ENCODE measurements at regions not wholly inside any gene's neighbourhood (a gene's known extent, or its start where the extent isn't known, plus 50 kb on each side); places are given as distances from the start of the nearest gene placed in this dataset.
A peak's percentile ranks its signal among the peaks of the same experiment; 100 is the strongest.
"Not testable (repeated sequence)": the region's sequence is repeated elsewhere in the genome, so short reads cannot be mapped to it uniquely, and the experiment has no call there.

DNA sequence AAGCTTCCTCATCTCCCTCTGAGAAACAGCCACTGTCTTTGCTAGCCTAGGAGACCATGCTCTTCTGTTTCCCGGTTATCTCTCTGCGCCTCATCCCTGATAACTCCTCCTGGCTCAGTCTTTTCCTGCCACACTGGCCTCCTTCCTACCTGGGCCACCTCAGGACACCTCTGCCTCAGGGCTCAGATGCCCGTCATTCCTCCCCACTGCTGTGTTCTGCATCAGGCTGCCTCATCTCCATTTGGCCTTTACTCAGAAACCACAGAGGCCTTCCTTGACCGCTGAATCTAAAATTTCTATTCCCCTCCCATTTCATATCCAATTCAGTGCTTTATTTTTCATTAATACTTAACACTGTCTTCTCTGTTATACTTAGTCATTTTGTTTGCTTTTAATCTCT is 311.0 kb upstream of the RGS6 start:
- DNase-seq, result no peak

DNA sequence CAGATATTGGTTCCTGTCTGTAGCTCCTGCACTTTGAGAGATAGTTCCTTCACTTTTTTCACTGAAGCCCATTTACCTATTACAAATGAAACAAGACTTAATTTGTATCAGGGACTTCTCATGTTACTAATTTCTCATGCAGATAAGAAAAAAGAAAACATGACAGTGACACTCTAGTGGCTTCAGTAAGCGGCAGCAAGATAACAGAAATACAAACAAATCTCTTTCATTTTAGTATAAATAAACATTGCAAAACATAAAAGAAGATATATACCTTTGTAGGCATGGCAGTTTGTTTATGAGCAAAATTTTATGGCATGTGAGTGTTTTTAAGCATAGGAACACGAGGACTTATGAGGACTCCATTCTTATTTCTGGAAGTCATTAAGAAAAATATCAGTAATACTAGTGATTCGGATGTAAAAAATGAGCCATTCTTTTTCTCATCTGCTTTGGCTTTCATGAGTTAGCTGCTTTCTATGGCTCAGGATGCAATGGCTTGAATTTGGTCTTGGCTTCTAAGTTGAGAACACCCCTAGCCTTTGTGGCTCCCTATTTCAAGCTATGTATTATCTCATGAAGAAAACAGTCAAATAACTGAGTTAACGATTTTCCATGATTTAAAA is 310.1 kb upstream of the RGS6 start:
- no peak for DNase-seq

DNA sequence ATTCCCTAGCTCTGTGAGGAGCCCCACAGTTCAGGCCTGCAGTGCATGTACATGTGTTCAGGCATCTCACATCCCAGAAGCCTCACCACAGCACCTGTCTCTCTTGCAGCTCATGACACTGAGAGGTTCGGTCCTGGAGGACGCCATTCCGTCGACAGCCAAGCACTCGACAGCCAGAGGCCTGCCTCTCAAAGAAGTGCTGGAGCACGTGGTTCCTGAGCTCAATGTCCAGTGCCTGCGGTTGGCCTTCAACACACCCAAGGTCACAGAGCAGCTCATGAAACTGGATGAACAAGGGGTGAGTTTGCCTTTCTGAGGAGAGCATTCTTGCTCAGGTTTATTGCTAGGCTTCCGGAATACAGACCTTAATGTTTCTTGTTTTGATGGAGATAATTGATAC is 308.3 kb upstream of the RGS6 start:
- no peak for DNase-seq

DNA sequence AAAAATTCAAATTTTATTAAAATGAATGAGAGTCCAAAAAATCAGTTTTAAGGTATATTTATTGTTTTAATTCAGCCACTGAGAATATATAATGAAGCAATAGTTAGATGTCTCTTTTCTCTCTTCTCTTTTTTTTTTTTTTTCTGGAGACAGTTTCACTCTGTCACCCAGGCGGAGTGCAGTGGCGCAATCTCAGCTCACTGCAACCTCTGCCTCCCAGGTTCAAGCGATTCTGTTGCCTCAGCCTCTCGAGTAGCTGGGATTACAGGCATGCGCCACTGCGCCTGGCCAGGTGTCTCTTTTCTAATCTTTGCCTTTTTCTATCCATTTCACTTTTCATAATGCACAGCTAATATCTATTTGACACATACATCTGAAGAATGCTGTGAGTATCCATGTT is 307.1 kb upstream of the RGS6 start:
- DNase-seq, result no peak

DNA sequence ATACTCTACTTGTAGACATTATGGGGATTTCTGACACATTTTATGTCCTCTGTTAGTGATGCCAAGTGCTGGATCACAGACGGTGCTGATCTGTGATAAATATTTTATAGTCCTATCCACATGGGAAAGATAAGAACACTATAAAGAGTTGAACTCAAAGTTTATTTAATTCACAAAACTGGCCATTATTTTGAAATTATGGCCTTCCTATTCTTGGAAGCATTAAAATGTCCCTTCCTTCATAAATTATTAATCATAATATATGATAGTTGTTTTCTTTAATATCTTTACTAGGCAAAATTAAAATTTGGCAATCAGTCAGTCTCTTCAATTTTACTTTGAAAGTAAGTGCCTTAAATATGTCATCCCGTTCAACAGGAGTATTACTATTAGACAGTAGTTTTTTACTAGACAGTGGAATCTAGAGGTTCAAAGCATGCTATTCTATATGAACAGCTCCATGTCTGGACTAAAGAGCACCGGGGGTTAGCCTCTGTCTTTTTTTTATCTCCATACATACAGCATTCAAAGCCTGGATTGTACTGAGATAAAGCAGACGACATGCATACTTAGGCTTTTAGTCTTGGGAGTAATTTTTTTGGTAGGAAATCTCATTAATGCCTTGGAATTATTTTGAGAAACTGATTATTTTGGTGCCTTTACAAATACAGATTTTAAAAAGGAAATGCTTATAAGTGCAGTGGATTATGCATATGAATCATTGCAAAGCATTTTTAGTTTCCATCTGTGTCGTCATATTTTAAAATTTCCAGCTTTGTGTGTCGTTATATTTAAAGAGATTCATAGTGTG is 306.1 kb upstream of the RGS6 start:
- DNase-seq, result no peak

DNA sequence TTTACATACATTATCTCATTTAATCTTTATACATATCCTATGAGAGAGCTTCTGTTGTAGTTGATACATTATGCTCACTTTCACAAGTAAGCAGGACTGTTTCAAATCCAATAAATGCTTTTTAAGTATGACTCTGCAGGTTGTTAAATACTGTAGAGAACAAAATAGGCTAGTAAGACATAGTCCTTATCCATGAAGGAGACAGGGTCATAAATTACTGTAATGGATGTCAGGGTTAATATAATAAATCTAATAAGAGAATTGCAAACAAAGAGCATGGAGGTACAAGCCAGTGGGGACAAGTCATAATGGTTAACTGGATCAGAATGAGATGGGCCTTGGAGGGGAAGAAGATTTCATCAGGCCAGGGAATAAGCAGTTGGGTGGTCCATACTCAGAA is 303.8 kb upstream of the RGS6 start:
- no peak for DNase-seq

DNA sequence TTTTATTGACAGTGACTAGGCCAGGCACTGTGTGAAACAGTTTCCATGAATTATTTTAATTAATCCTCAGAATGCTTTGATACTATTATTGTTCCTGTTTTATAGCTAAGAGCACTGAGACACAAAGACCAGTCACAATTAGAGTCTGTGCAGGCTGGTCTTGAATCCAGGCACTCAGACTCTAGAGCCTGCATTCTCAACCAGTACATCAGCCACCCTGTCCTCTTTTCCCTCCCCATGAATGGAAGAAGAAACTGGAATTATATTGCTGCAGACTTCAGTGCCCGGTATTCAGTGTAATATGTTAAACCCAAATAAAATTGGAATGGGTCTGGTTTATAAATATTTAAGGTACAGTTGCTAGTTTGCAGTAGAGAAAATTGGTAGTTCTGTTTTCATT is 303.0 kb upstream of the RGS6 start:
- no peak for DNase-seq

- DNase-seq, result no peak
Observed at GRCh38 chr14:71629765-71630492, 302.3 kb upstream of the RGS6 start.

DNA sequence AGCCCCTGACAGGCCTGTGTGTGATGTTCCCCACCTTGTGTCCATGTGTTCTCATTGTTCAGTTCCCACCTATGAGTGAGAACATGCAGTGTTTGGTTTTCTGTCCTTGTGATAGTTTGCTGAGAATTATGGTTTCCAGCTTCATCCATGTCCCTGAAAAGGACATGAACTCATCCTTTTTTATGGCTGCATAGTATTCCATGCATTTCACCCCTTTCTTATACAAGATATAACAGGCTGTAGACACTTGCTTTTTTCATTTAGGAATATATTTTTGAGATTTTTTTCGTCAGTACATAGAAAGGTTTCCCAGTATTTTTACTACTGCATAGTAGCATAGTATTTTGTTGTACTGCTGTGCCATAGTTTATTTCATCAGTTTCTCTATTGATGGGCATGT is 301.2 kb upstream of the RGS6 start:
- not testable (repeated sequence) for DNase-seq

- no peak for DNase-seq
Observed at GRCh38 chr14:71632440-71632946, 299.7 kb upstream of the RGS6 start.

GRCh38 chr14:71636076-71636475 is 296.2 kb upstream of the RGS6 start:
- no peak for DNase-seq

- DNase-seq, result no peak
Observed at GRCh38 chr14:71636820-71637471, 295.3 kb upstream of the RGS6 start.

DNA sequence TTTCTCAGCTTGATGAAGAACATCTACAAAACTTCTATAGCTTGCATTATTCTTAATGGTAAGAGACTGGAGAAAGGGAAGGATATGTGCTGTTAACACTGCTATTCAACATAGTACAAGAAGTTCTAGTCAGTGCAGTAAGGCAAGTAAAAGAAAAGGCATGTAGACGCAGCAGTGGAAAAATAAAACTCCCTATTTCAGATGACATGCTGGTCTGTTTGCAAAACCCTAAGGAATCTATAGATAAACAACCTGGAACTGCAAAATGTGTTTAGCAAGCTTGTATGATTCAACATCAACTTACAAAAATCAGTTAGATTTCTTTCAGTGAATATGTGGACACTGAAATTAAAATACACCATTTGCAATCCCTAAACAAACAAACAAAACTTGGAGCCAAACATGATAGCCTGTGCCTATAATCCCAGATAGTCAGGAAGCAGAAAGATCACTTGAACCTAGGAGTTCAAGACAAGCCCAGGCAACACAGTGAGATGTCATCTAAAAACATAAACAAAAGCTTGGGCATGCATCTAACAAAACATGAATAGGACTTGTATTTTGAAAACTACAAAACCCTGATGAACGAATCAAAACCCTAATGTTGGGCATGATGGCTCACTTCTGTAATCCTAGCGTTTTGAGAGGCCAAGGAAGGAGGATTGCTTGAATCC is 293.6 kb upstream of the RGS6 start:
- no peak for DNase-seq

DNA sequence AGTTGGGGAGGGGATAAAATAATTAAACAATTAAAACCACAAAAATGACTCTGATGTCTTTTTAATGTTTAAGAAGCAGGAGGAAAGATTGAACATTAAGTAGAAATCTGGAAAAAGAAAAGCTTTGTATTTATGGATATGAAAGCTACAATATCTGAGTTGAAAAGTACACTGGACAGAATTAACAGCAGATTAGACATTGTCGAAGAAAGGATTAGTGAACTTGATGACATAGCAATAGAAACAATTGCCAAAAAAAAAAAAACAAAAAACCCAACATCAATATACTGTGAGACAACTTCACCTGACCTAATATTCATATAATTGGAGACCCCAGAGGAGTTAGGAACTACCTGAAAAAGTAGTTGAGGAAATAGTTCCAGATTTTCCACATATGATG is 289.5 kb upstream of the RGS6 start:
- DNase-seq, result no peak

GRCh38 chr14:71645656-71646055 is 286.6 kb upstream of the RGS6 start:
- DNase-seq, result no peak

GRCh38 chr14:71646518-71646917 is 285.7 kb upstream of the RGS6 start:
- DNase-seq, result no peak

GRCh38 chr14:71647086-71647784 is 285.0 kb upstream of the RGS6 start:
- peak; percentile 29 to 70 for DNase-seq

GRCh38 chr14:71648725-71649124 is 283.5 kb upstream of the RGS6 start:
- DNase-seq, result no peak

DNA sequence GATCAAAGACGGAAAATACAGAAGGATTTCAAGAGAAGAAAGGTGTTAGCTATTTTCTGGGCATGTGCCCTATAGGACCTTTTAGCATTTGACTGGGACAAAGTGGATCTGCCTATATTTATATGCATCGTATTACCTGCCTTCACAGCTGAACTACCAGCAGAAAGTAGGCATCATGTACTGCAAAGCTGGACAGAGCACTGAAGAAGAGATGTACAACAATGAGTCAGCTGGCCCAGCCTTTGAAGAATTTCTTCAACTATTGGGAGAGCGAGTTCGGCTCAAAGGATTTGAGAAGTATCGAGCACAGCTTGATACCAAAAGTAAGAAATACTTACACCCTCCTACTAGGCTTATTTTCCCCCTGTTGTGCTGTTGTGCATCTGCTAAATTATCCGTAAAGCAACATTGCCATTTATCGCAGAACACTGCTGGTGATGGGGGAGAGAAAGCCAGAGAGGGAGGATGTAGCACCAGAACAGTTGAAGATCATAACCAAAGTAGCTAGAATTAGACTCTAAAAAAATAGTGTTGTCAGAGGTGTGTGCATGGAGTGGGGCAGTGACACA is 282.0 kb upstream of the RGS6 start:
- no peak for DNase-seq

GRCh38 chr14:71651228-71651627 is 281.0 kb upstream of the RGS6 start:
- DNase-seq, result no peak

DNA sequence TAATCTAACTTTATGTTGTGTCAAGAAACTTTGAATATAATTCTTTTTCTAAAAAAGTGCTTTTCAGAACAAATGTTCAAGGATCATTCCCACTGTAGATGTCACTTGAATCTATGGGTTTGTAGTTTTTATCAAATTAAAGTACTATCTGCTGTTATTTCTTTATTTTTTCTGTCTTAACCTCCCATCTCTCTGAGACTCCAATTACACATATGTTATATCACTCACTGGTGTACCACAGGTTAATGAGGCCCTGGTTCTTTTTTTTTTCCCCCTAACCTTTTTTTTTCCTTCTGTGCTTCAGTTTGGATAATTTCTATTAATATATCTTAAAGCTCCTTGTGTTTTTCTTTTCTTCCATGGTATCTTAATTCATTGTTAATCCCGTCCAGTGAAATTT is 279.9 kb upstream of the RGS6 start:
- DNase-seq, result no peak

GRCh38 chr14:71654810-71655209 is 277.4 kb upstream of the RGS6 start:
- no peak for DNase-seq

Data from NCI-H526 (cell line).